HG03196 (cell line): ENCODE measurements at regions not wholly inside any gene's neighbourhood (a gene's known extent, or its start where the extent isn't known, plus 50 kb on each side); places are given as distances from the start of the nearest gene placed in this dataset.
"Not testable (repeated sequence)": the region's sequence is repeated elsewhere in the genome, so short reads cannot be mapped to it uniquely, and the experiment has no call there.

Experiments used
- ATAC-seq: cut with Tn5 transposase; IDR thresholded peaks from one replicate; pipeline ENCODE4 v1.9.1; 2021; ENCODE audit not compliant: unreplicated experiment

DNA sequence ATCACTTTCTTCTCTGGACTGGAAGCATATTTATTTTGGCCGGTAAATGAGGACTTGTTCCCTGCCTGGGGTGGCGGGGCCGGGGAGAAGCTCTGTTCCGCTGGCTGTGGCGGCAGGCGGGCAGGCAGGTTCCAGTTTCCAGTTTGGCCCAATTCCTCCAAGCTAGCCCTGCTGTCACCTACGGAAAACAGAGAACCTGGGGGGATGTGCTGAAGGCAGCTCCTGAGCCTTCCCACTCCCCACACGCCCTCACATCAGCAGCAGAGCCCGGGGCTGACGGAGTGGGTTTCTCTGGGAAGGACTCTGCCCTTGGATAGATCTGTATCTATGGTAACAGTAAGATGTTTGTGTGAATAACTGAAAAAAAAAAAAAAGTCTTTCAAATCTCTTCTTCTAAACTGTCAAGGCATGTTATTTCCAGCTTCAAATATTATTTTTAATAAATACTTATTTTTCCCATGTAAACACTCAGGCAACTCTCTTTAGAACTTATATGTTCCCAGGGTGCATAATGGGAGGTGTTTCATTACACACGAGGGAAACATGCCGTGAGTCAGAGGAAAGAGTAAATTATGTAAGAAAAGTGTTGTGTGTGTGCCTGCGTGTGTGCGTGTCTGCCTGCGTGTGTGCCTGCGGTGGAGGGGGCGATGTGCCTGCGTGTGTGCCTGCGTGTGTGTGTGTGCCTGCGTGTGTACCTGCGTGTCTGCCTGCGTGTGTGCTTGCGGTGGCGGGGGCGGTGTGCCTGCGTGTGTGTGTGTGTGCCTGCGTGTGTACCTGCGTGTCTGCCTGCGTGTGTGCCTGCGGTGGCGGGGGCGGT is 116.1 kb upstream of the ZNF516 start:
- no peak for ATAC-seq

DNA sequence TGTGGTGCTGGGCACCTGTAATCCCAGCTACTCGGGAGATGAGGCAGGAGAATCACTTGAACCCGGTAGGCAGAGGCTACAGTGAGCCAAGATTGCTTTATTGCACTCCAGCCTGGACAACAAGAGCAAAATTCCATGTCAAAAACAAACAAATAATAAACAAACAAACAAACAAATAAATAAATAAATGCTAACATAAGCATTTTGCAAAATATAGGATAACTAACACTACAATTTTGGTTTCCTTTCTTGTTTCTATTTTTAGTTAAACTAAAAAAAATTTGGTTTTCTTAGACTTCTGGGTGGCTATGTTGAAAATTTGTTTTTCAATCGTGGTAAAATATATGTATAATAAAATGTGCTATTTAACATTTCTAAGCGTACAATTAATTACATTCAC is 115.0 kb upstream of the ZNF516 start:
- ATAC-seq: no peak

DNA sequence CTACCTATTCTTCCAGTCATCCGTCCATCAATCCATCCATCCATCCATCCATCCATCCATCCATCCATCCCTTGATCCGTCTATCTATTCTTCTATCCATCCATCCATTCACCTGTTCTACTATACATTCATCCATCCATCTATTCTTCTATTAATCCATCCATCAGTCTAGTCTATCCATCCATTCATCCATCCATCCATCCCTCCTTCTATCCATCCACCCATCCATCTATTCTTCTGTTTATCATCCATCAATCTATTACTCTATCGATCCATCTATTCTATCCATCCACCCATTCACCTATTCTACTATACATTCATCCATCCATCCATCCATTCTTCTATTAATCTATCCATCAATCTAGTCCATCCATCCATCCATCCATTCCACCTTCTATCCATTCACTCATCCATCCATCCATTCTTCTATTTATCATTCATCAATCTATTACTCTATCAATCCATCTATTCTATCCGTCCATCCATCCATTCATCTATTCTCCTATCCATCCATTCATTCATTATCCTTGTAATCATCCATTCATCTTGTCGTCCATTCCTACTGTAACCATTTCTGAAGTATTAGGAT is 110.4 kb upstream of the ZNF516 start:
- ATAC-seq: no peak

DNA sequence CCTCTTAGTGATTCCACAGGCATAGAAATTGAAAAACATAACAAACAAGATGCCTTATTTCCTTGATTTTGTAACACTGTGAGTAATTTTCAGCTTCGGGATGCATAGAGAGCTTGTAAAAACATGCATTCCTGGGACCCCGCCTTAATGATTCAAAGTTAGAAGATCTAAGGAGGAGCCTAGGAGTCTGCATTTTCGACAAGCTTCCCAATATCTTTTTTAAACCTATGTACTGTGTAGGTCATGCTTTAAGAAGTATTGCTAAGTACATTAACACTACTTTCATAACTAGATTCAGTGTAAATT is 109.8 kb upstream of the ZNF516 start:
- no peak for ATAC-seq

DNA sequence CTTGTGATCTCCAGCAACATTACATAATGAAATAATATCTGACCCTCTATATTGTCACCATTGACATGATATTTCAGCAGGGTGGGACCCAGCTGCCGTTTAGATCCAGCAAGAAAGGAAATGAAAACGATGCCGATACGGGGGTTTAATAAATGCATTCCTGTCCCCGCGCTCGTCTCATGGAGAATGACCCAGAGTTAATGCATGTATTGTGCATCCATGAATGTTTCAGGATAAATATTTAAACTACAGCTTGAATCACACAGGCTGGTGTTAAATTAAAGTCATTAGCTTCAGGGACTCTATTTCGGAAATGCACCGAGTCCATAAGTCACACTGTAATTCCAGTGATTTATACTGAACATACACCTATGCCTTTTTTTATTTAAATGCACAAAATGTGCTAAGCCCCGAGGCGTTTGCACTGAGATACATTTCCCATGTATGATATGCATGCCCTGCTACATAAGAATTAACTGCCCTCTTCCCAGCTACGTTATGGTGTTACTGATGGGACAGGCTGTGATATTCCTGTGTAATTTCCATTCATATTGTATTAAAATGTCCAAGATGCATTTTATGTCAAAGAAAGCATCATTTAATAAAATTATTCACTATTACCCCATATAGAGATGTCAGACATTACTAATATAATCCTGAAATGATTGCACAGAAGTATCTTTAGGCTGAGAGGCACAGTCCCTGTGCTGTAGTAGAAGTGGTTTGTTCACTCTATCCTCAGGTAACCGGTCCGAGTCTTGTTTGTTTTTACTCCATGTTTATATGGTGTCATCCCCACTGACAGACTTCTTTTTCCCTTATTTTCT is 109.3 kb upstream of the ZNF516 start:
- no peak for ATAC-seq

DNA sequence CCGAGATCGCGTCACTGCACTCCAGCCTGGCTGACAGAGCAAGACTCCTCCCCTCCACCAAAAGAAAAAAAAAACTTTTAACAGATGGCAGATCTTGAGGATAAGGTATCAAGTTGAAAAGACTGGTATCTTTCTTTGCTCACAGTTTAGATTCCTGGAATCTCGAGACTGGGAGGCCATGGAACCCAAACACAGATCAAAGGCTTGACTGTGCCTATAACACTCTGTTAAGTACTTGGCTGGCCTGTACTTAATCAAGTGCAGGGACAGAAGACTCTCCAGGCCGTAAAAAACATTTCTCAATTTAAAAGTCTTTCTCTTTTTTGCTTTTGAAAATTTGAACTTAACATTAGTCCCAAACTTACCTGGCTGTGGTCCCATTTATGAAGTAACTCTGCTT is 107.1 kb upstream of the ZNF516 start:
- ATAC-seq: no peak

DNA sequence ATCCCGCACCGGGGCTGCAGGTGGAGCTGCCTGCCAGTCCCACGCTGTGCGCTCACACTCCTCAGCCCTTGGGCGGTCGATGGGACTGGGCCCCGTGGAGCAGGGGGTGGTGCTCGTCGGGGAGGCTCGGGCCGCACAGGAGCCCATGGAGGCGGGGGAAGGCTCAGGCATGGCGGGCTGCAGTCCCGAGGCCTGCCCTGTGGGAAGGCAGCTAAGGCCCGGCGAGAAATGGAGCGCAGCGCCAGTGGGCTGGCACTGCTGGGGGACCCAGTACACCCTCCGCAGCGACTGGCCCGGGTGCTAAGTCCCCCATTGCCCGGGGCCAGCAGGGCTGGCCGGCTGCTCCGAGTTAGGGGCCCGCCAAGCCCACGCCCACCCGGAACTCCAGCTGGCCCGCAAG is 105.0 kb upstream of the ZNF516 start:
- not testable (repeated sequence) for ATAC-seq

DNA sequence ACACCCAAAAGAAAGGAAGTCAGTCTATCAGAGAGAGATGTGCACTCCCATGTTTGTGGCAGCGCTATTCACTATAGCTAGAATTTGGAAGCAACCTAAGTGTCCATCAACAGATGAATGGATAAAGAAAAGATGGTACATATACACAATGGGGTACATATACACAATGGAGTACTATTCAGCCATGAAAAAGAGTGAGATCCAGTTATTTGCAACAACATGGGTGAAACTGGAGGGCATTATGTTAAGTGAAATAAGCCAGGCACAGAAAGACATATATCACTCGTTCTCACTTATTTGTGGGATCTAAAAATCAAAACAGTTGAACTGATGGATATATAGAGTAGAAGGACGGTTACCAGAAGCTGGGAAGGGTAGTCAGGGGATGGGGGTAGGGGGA is 99.9 kb upstream of the ZNF516 start:
- no peak for ATAC-seq

DNA sequence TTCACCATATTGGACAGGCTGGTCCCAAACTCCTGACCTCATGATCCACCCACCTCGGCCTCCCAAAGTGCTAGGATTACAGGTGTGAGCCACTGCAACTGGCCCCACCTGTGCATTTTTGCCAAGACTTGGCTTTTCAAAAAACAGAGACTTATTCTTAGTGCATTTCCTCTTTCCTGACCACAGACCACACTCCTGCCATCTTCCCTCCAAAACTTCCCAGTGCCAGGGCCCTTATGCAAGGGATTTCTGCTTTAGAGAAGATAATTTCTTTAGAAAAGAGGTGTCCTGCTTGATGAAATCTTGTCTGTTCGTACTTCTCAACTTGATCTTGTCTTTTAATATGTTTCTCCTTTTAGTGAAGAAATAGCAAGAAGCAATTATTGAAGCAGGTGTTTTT is 98.8 kb upstream of the ZNF516 start:
- no peak for ATAC-seq

DNA sequence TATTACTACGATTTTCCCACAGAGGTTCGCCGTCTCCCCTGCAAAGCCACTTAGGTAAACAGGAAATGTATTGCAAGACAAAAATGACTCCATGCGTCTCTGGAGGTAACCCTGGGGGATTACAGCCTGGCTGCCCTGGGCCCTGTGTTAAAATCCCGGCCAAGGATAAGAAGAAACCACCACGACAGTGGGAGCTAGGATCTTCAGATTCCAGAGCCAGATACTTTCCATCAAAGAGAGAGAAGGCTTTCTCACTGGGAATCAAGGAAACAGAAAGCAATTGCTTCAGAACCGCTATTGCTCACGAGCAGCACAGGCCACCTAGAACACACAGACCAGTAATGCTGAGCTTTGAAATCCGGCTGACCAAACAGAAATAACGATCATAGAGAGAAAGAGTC is 97.9 kb upstream of the ZNF516 start:
- no peak for ATAC-seq

DNA sequence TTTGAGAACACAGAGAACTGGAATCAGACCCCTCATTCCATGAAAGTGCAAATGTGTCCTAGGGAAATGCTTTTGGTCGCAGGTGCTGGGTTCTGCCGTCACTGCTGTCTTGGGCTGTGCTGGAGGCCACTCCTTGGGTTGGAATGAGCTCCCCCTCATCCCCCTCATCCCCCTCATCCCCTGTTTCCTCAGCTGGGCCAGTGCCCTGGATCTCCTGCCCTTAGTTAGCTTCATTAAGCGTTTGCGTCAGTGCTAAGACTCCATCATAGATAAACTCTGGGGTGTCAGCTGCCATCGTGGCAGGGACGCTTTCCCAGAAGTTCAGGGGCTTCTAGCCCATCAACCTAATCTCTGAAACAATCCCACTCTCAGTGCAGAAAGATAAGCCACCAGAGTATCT is 97.1 kb upstream of the ZNF516 start:
- ATAC-seq: no peak

DNA sequence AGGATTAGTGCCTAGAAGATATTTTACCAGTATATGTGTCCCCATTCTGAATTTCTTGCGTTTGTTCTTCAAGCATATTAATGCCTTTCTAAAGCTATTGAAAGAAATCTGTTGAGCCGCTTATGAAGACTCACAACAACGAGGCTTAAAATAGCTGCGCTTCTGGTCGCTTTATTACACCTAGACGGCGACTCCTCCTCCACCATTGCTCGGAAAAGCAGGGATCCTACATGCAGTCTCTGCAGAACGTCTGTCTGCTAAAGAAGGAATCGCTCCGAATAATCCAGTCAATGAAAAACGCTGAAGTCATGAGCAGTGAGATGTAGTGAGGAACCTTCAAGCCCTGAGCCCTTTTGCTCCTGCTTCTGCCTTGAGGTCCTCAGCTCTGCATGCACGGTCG is 94.8 kb upstream of the ZNF516 start:
- no peak for ATAC-seq

DNA sequence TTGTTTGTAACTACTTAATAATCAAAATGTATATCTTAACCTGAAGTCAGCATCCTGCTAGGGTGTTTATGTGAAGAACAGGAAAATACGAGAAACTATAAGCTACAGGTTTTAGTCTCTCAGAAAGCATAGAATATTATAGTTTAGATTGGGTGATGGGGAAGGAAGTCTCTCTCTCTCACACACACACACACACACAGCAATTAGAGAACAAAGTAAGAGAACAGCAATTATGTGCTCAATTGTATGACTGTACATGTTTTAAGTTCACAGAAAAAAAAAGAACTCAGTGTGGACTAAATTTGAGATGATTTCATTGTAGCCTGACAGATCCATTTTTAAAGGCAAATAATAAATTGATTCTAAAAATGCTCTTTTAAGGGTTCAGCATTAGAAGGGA is 94.3 kb upstream of the ZNF516 start:
- no peak for ATAC-seq

DNA sequence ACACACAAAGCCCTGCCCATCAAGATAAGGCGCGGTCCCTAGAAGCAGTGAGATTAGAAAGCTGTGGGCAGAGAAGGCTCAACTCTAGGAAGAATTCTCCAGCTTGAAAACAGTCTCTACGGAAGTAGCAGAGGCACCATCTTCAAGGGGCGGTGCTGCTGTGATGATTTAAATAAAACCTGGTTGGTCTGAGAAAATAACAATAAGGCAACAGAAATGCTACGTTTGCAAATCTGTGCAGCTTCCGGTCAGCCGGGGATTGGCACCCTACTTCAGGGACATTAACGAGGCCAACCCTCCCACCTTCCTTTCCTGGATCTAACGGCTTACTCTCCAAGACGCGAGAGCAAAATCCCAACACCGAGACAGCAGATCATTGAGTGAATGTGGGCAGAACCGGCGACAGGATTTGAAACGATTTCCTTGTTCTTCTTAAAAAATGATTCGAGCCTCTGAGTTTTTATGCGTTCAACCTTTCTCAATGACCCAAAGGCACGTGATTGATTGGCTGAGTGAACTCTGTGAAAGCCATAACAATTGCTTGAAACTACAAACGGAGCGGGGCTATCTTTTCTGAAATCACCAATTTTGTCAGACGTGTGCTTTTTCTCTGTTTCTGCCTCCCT is 93.7 kb upstream of the ZNF516 start:
- no peak for ATAC-seq

DNA sequence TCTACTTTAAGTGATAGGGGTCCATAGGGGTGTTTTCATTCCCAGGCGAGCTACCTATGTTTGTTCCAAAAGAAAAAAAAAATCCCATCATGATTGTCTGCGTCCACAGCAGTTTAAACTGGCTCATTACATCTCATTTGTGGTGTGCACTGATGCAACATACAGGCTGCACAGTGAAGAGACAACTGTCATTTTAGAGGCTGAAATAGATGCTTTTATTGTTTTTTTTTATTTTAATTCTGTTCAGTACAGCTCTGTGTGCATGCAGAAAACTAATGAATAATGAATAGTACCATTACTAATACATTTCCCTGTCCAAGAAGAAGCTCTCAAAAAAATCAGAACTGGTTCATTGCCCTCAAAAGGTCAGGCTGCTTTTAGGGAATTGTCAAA is 92.8 kb upstream of the ZNF516 start:
- no peak for ATAC-seq

DNA sequence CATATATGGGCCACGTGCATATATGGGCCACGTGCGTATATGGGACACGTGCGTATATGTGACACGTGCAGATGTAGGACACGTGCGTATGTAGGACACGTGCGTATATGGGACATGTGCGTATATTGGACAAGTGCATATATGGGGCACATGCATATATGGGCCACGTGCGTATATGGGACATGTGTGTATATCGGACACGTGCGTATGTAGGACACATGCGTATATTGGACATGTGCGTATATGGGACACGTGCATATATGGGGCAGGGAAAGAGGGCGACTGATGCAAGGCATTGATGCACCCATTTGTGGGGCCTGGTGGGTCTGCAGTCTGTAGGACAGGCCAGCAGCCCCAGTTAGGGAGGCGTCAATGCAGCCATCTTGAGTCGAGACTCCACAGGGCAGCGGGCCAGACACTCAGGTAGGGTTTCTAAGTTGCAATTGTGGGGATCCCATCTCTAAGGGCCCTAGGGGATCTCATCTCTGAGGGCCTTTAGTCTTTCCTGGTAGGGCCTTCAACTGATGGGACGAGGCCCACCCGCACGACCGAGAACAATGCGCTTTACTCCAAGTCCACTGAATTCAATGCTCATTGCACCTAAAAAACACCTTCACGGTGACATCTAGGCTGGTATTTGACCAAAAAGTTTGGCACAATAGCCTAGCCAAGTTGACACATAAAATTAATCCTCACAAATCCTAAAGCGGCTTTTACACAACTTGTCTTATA is 92.3 kb upstream of the ZNF516 start:
- no peak for ATAC-seq

DNA sequence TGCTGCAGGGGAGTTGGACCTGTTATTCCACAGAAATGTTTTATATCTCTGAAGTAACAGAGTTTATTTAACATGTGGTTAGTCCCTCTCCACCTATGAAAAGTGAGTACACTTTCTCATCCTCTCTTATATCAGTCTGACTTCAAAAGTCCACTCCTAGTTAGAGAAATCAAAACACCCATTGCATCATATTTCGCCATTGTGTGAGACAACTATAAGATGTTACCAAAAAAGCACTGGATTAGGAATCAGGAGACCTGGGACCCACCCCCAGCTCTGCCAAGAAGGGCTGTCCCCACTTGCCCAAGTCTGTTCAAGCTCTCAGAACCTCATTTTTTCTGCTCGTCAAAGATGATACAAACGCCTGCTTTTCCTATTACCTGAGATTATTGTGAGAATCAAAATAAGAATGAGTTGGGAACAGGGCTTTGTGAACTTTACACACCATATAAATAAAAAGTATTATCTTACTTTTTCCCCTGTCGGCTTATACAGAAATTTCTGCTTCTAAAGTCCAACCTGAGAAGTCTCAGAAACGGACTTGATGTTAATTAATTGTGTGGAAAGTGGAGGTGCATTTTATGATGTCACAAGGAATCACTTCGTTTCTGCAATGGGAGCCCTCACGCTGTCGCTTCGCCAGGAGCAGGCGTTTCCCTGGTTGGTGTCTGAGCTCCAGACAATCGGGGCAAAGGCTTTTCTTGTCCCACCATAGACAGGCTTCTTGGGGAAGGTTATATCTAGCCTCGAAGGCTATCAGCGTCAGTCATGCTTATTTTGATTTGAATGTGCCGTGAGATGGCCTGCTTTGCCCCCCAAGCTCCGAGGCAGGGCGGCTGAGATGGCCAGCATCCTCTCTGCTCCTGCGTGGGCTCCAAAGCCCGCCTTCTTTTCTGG is 89.6 kb upstream of the ZNF516 start:
- ATAC-seq: no peak

DNA sequence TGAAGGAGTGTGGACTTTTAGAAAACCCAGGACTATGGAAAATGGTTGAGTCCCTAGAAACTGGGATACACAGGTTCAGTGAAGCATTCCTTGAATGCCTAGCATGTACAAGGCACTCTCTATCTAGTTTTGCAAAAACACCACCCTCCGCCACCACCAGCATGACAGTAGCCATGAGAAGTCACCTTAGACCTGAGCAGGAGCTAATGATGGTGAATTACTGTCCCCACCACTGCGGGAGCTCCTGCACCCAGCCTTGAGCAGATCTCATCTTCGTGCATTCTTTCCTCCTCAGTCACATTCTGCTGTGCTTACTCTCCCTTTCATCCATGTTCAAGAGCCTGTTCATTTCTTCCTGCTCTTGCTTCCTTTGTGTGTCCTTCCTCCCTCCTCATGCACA is 86.2 kb upstream of the ZNF516 start:
- no peak for ATAC-seq

DNA sequence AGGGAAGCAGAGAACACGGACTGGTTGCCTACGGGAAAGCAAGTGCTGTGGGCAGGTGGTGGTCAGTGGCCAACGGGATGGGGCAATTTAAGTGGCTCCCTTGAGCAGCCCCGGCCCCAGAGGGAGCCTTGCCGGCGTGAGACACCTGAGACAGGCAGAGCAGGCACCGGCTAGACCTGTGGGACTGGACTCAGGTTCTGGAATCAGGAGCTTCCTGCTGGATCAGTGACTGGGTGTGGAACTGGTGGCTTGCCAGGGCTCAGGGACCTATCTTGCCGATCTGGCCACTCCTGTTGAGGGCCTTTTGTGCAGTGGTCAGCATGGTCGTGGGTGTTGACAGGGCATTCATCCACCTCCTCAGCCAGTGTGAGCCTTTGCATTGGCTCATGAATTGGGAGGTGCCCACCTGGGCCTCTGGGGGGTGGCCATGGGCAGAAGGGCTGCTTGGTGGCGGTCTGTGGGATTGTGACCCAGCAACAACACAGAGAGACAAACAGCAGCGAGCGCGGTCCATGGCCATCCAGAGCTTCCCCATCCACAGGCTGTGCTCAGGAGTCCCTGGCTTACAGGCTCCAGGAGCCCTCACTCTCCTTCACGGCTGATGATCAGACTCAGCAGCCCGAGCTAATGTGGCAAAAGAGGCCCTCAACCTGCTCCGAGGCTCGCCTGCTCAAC is 85.4 kb upstream of the ZNF516 start:
- ATAC-seq: no peak

DNA sequence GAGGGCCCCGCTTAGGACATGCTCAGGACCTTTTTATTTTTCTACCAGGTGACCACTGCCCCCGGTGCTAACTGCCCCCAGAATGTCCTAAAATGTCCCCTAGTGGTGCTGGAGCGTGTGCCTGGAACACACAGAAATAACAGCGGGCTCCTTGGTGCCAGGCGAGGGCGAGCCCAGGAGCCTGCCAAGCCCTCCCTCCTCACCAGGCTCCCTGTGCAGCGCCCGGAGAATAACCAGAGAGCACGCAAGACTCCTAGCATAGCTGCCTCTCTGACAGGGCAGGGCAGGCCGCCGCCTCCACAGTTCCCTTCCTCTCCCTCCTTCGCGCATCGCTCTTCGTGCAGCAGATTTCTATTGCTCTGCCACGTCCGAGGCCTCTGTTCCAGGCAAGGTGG is 84.3 kb upstream of the ZNF516 start:
- no peak for ATAC-seq
